H1 (cell line): ENCODE measurements at regions not wholly inside any gene's neighbourhood (a gene's known extent, or its start where the extent isn't known, plus 50 kb on each side); places are given as distances from the start of the nearest gene placed in this dataset.

Experiments
- BRCA1 ChIP-seq: IDR thresholded peaks from 2 replicates; pipeline ENCODE4 v1.6.1; 2012; ENCODE audit warnings: low read depth, low read length, improper control_type of control experiment
- NRF1 ChIP-seq: IDR thresholded peaks from 2 replicates; pipeline ENCODE4 v1.6.1; 2011; ENCODE audit warnings: mild to moderate bottlenecking, low read depth, low read length, improper control_type of control experiment
- SUZ12 ChIP-seq: fragments of 200-600 bp; sonication (generic); IDR thresholded peaks from 2 replicates; pipeline ENCODE4 v1.6.1; 2012; ENCODE audit warnings: mild to moderate bottlenecking, inconsistent platforms, low read length, moderate library complexity, mixed read lengths

- no peak for TF ChIP-seq SUZ12
- no peak for TF ChIP-seq NRF1
- no peak for TF ChIP-seq BRCA1
Measured at GRCh38 chr3:43922374-43922773, 231.6 kb downstream of the ABHD5 start (continued).
